ENCODE measurements at regions not wholly inside any gene's neighbourhood (a gene's known extent, or its start where the extent isn't known, plus 50 kb on each side); places are given as distances from the start of the nearest gene placed in this dataset.

DNA sequence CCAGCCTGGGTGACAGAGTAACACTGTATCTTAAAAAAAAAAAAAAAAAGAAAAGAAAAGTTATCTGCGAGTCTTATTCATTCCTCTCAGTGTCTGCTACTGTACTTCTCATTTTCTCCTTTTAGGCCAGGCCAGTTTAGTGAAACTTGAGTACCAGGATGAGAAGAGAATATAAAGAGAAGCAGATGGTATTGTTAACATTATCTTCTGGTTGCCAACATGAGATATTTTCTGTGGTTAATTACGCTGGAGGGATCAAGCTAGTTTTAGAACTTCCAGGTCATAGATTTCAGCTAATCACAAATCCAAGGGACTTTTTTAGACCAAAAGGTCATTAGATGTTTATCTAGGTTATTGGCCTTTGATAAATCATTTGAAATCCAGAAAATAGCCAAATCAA, 252.6 kb upstream of the SMIM30 start:
- TF ChIP-seq, protein P1, sequence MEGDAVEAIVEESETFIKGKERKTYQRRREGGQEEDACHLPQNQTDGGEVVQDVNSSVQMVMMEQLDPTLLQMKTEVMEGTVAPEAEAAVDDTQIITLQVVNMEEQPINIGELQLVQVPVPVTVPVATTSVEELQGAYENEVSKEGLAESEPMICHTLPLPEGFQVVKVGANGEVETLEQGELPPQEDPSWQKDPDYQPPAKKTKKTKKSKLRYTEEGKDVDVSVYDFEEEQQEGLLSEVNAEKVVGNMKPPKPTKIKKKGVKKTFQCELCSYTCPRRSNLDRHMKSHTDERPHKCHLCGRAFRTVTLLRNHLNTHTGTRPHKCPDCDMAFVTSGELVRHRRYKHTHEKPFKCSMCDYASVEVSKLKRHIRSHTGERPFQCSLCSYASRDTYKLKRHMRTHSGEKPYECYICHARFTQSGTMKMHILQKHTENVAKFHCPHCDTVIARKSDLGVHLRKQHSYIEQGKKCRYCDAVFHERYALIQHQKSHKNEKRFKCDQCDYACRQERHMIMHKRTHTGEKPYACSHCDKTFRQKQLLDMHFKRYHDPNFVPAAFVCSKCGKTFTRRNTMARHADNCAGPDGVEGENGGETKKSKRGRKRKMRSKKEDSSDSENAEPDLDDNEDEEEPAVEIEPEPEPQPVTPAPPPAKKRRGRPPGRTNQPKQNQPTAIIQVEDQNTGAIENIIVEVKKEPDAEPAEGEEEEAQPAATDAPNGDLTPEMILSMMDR (IDR thresholded peaks at IDR 0.05): no peak
- TF ChIP-seq EZH2 (IDR thresholded peaks at IDR 0.05) (no peak), EZH2phosphoT487 (IDR thresholded peaks at IDR 0.05) (no peak)
